Posterior vena cava (tissue), 2 donors: ENCODE measurements at regions not wholly inside any gene's neighbourhood (a gene's known extent, or its start where the extent isn't known, plus 50 kb on each side); places are given as distances from the start of the nearest gene placed in this dataset.
"Not testable (repeated sequence)": the region's sequence is repeated elsewhere in the genome, so short reads cannot be mapped to it uniquely, and the experiment has no call there.

ENCODE experiments used
- DNase-seq: peaks from one replicate; pipeline ENCODE4 v3.0.0-alpha.2; 2020; ENCODE audit warnings: low spot score
- intact Hi-C, 2 donors: fragments of 100-400 bp; cut with DNase I; formaldehyde crosslinking; loops; one replicate each; pipeline versions ENCODE4 v1.14.1 to v1.14.2; 2022 to 2023
- donor health status: DM: yes; HTN: yes; CAD: no.
- donor health status: DM: yes; HTN: yes; CAD: no.

GRCh38 chr18:76056471-76057110 is 438.5 kb downstream of the ZNF516 start:
- intact Hi-C loops, result no loop called here
- peak; percentile 91 for DNase-seq

GRCh38 chr18:76055578-76055977 is 439.5 kb downstream of the ZNF516 start:
- intact Hi-C loops, result no loop called here
- DNase-seq, result no peak

GRCh38 chr18:76055025-76055424 is 440.0 kb downstream of the ZNF516 start:
- intact Hi-C loops, result no loop called here
- no peak for DNase-seq

GRCh38 chr18:76054156-76054555 is 440.9 kb downstream of the ZNF516 start:
- no peak for DNase-seq
- intact Hi-C loops, result no loop called here

- DNase-seq, result no peak
- intact Hi-C loops, result no loop called here
Measured at GRCh38 chr18:76053551-76053950, 441.5 kb downstream of the ZNF516 start.

GRCh38 chr18:76052227-76052595 is 442.8 kb downstream of the ZNF516 start:
- intact Hi-C loops, result no loop called here
- no peak for DNase-seq

GRCh38 chr18:76051396-76052226 is 443.4 kb downstream of the ZNF516 start:
- DNase-seq, result no peak
- intact Hi-C loops, result no loop called here

- DNase-seq, result no peak
- intact Hi-C loops, result no loop called here
Measured at GRCh38 chr18:76046221-76046620, 448.8 kb downstream of the ZNF516 start.

GRCh38 chr18:76042511-76042910 is 452.5 kb downstream of the ZNF516 start:
- no peak for DNase-seq
- intact Hi-C loops, result no loop called here

GRCh38 chr18:76018210-76018609 is 476.8 kb downstream of the ZNF516 start:
- no peak for DNase-seq
- intact Hi-C loops, result no loop called here

GRCh38 chr18:76013057-76013456 is 482.0 kb downstream of the ZNF516 start:
- intact Hi-C loops, result no loop called here
- DNase-seq, result no peak

- no peak for DNase-seq
- intact Hi-C loops, result no loop called here
Measured at GRCh38 chr18:76005632-76006208, 489.3 kb downstream of the ZNF516 start.

- intact Hi-C loops, DNase-seq: not testable (repeated sequence)
Measured at GRCh38 chr18:75987913-75988312, 507.1 kb downstream of the ZNF516 start.

GRCh38 chr18:75984853-75985252 is 510.2 kb downstream of the ZNF516 start:
- DNase-seq, result no peak

GRCh38 chr18:75981102-75981501 is 513.9 kb downstream of the ZNF516 start:
- intact Hi-C loops, result no loop called here
- DNase-seq, result no peak

More at GRCh38 chr18:75984853-75985252, 510.2 kb downstream of the ZNF516 start:
- intact Hi-C loops, result no loop called here

- no peak for DNase-seq
- intact Hi-C loops, result no loop called here
Measured at GRCh38 chr18:75977081-75977480, 518.0 kb downstream of the ZNF516 start.

- intact Hi-C loops, result no loop called here
- no peak for DNase-seq
Measured at GRCh38 chr18:75970212-75970611, 524.8 kb downstream of the ZNF516 start.

- intact Hi-C loops, result no loop called here
- DNase-seq, result no peak
Measured at GRCh38 chr18:75966431-75966830, 528.6 kb downstream of the ZNF516 start.

- no peak for DNase-seq
- intact Hi-C loops, result no loop called here
Measured at GRCh38 chr18:75962036-75962572, 532.9 kb downstream of the ZNF516 start.

- intact Hi-C loops, result not testable (repeated sequence)
Measured at GRCh38 chr18:75960356-75960755, 532.9 kb upstream of the SMIM21 start.

More at GRCh38 chr18:75960356-75960755, 532.9 kb upstream of the SMIM21 start:
- DNase-seq, result not testable (repeated sequence)
